Ishikawa (cell line): ENCODE measurements at regions not wholly inside any gene's neighbourhood (a gene's known extent, or its start where the extent isn't known, plus 50 kb on each side); places are given as distances from the start of the nearest gene placed in this dataset.

Experiments
- CEBPB ChIP-seq: IDR thresholded peaks from 2 replicates; pipeline ENCODE4 v1.6.1; 2012
- CREB1 ChIP-seq: IDR thresholded peaks from 2 replicates; pipeline ENCODE4 v1.6.1; 2012; ENCODE audit warnings: low read depth
- EGR1 ChIP-seq: IDR thresholded peaks from 2 replicates; pipeline ENCODE4 v1.6.1; 2012
- EP300 ChIP-seq: IDR thresholded peaks from 2 replicates; pipeline ENCODE4 v1.6.1; 2012; ENCODE audit warnings: borderline replicate concordance
- FOXM1 ChIP-seq: IDR thresholded peaks from 2 replicates; pipeline ENCODE4 v1.6.1; 2012; ENCODE audit warnings: low read depth, borderline replicate concordance
- MAX ChIP-seq: IDR thresholded peaks from 2 replicates; pipeline ENCODE4 v1.6.1; 2012
- NFIC ChIP-seq: IDR thresholded peaks from 2 replicates; pipeline ENCODE4 v1.6.1; 2012
- RAD21 ChIP-seq: IDR thresholded peaks from 2 replicates; pipeline ENCODE4 v1.6.1; 2012; ENCODE audit warnings: low read depth
- REST ChIP-seq: IDR thresholded peaks from 2 replicates; pipeline ENCODE4 v1.6.1; 2012; ENCODE audit warnings: low read depth, mild to moderate bottlenecking
- TAF1 ChIP-seq: IDR thresholded peaks from 2 replicates; pipeline ENCODE4 v1.6.1; 2012; ENCODE audit warnings: low read depth, mild to moderate bottlenecking
- TCF12 ChIP-seq: IDR thresholded peaks from 2 replicates; pipeline ENCODE4 v1.6.1; 2012; ENCODE audit warnings: low read depth
- TEAD4 ChIP-seq: IDR thresholded peaks from 2 replicates; pipeline ENCODE4 v1.6.1; 2012
- USF1 ChIP-seq: IDR thresholded peaks from 2 replicates; pipeline ENCODE4 v1.6.1; 2012
- YY1 ChIP-seq: IDR thresholded peaks from 2 replicates; pipeline ENCODE4 v1.6.1; 2012; ENCODE audit warnings: low read depth
- ZBTB7A ChIP-seq: IDR thresholded peaks from 2 replicates; pipeline ENCODE4 v1.6.1; 2012; ENCODE audit warnings: low read depth

- no peak for TF ChIP-seq TAF1
- TF ChIP-seq EP300: no peak
- no peak for TF ChIP-seq FOXM1
Measured at GRCh38 chr22:26952004-26952403, 294.6 kb downstream of the MIAT start.

- no peak for TF ChIP-seq TCF12
- no peak for TF ChIP-seq CEBPB
- no peak for TF ChIP-seq ZBTB7A
- TF ChIP-seq USF1: no peak
- TF ChIP-seq YY1: no peak
- TF ChIP-seq MAX: no peak
- no peak for TF ChIP-seq REST
- no peak for TF ChIP-seq FOXM1
- no peak for TF ChIP-seq EP300
- no peak for TF ChIP-seq TAF1
- TF ChIP-seq EGR1: no peak
- no peak for TF ChIP-seq TEAD4
- TF ChIP-seq RAD21: no peak
- no peak for TF ChIP-seq CREB1
- no peak for TF ChIP-seq NFIC
Measured at GRCh38 chr22:26952451-26953011, 295.1 kb downstream of the MIAT start.

- TF ChIP-seq CREB1: no peak
- no peak for TF ChIP-seq EGR1
- TF ChIP-seq REST: no peak
- TF ChIP-seq YY1: no peak
- TF ChIP-seq EP300: no peak
- TF ChIP-seq NFIC: no peak
- no peak for TF ChIP-seq TCF12
- TF ChIP-seq RAD21: no peak
- TF ChIP-seq USF1: no peak
- no peak for TF ChIP-seq ZBTB7A
- no peak for TF ChIP-seq MAX
- TF ChIP-seq TEAD4: no peak
- no peak for TF ChIP-seq FOXM1
- no peak for TF ChIP-seq TAF1
- TF ChIP-seq CEBPB: no peak
Measured at GRCh38 chr22:26953012-26953883, 295.9 kb downstream of the MIAT start.

GRCh38 chr22:26956371-26956770 is 299.0 kb downstream of the MIAT start:
- TF ChIP-seq EGR1 (no peak), EP300 (no peak), TCF12 (no peak), REST (no peak), USF1 (no peak), NFIC (no peak), RAD21 (no peak), ZBTB7A (no peak), CEBPB (no peak), CREB1 (no peak), MAX (no peak), TAF1 (no peak), FOXM1 (no peak), TEAD4 (no peak)
